ENCODE measurements at regions not wholly inside any gene's neighbourhood (a gene's known extent, or its start where the extent isn't known, plus 50 kb on each side); places are given as distances from the start of the nearest gene placed in this dataset.
"Not testable (repeated sequence)": the region's sequence is repeated elsewhere in the genome, so short reads cannot be mapped to it uniquely, and the experiment has no call there.

DNA sequence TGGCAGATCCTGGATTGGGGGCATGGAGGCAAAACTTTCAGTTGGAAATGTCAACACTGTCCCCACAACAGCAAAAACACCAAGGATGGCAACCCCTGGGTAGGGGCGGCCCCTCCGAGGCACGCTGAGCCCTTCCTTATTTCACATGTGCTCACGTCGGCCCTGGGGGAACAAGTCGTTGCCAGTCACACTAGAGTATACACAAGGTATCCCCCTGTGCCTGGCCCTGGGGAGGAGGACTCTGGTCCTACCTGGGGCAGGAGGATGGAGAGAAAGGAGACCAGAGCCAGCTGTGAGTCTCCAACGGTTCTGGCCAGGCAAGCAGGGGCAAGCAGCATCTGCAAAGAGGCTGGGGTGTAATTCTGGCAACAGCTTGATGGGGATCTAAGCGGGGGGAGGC, 126.9 kb upstream of the FOXD4L5 start:
- Mint-ChIP-seq H3K9me3 (ENCODE audit: low read depth) (peaks cover 54% of the 10 kb centered on the region), H3K27me3 (ENCODE audit: low read depth) (no peaks in the 10 kb centered on the region), H3K36me3 (ENCODE audit: low read depth) (peaks cover 3% of the 10 kb centered on the region)

DNA sequence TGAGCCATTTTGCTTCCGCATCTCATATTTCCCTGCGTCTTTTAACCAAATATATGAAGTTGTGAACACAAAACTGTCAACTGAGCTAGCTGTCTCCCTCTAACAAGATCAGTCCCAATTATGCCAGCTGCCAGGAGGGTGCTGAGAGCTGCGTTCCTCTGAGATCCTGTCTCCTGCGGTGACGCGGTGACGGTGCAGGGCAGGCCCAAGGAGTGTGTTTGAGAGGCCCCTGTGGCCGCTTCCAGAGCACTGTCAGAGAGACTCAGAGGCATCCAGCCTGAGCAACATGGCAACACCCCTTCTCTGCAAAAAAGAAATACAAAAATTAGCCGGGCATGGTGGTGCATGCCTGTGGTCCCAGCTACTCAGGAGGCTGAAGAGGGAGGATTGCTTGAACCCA, 126.3 kb upstream of the FOXD4L5 start:
- Mint-ChIP-seq H3K36me3 (ENCODE audit: low read depth) (peaks cover 3% of the 10 kb centered on the region), H3K9me3 (ENCODE audit: low read depth) (peaks cover 54% of the 10 kb centered on the region), H3K4me3 (ENCODE audit: unreplicated experiment) (no peak overlapping the region), H3K27me3 (ENCODE audit: low read depth) (no peaks in the 10 kb centered on the region), H3K27ac (ENCODE audit: unreplicated experiment) (no peak overlapping the region), H3K4me1 (ENCODE audit: low read depth) (no peaks in the 10 kb centered on the region)
- TF ChIP-seq, protein P1, sequence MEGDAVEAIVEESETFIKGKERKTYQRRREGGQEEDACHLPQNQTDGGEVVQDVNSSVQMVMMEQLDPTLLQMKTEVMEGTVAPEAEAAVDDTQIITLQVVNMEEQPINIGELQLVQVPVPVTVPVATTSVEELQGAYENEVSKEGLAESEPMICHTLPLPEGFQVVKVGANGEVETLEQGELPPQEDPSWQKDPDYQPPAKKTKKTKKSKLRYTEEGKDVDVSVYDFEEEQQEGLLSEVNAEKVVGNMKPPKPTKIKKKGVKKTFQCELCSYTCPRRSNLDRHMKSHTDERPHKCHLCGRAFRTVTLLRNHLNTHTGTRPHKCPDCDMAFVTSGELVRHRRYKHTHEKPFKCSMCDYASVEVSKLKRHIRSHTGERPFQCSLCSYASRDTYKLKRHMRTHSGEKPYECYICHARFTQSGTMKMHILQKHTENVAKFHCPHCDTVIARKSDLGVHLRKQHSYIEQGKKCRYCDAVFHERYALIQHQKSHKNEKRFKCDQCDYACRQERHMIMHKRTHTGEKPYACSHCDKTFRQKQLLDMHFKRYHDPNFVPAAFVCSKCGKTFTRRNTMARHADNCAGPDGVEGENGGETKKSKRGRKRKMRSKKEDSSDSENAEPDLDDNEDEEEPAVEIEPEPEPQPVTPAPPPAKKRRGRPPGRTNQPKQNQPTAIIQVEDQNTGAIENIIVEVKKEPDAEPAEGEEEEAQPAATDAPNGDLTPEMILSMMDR (IDR thresholded peaks at IDR 0.05): no peak
- DNase-seq (ENCODE audit: low spot score): no peak

More for the DNA sequence above, 126.9 kb upstream of the FOXD4L5 start:
- Mint-ChIP-seq H3K4me1 (ENCODE audit: low read depth) (no peaks in the 10 kb centered on the region), H3K27ac (ENCODE audit: unreplicated experiment) (no peak overlapping the region), H3K4me3 (ENCODE audit: unreplicated experiment) (no peak overlapping the region)
- DNase-seq (ENCODE audit: low spot score): no peak
- TF ChIP-seq, protein P1 (IDR thresholded peaks at IDR 0.05): no peak

DNA sequence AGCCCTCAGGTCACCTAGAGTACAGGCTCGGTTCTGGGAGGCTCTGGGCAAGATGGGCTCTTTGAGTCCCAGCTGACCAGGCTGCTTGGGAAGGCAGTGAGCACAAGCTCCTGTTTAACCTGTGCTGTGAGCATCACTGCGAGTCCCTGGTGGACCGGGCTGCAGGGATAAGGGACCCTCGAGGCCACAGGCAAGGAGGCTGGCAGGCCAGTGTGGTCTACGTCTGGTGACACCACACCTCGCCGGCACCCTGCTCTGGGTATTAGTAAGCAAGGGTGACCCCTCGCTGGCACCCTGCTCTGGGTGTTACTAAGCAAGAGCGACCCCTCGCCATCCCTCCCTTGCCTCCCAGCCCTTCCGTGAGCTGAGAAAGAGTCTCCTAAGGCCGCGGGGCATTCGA, 125.9 kb upstream of the FOXD4L5 start:
- DNase-seq (ENCODE audit: low spot score): no peak
- no peaks in the 10 kb centered on the region for H3K4me1 Mint-ChIP-seq (ENCODE audit: low read depth)
- no peak overlapping the region for H3K27ac Mint-ChIP-seq (ENCODE audit: unreplicated experiment)
- peaks cover 3% of the 10 kb centered on the region for H3K36me3 Mint-ChIP-seq (ENCODE audit: low read depth)
- H3K27me3 Mint-ChIP-seq (ENCODE audit: low read depth): no peaks in the 10 kb centered on the region
- H3K4me3 Mint-ChIP-seq (ENCODE audit: unreplicated experiment): no peak overlapping the region
- TF ChIP-seq, protein P1 (IDR thresholded peaks at IDR 0.05): no peak
- H3K9me3 Mint-ChIP-seq (ENCODE audit: low read depth): peaks cover 58% of the 10 kb centered on the region

DNA sequence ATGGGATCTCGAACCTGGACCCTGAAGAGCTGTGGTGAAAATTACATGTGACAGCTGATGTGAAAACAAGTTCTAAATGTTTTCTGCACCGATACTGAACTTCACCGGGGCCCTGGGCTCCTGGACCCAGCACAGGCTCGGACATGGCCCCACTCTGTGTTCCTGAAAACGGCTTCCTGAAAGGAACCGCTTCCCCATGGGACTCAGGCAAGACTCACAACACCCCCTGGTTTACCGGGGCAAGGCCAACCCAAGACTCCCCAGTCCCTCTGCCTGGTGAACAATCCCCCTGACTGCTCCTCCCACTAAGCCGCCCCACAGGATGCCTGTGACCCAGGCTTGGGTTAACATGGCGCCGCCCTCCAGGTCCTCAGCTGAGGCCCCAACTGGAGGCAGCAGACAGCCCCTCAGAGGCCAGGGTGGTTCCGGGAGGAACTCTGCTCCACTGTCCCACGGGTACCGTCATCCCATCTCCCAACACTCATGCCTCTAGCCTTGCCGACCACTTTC, 124.5 kb upstream of the FOXD4L5 start:
- H3K4me1 Mint-ChIP-seq (ENCODE audit: low read depth): no peaks in the 10 kb centered on the region
- H3K27me3 Mint-ChIP-seq (ENCODE audit: low read depth): no peaks in the 10 kb centered on the region
- peaks cover 3% of the 10 kb centered on the region for H3K36me3 Mint-ChIP-seq (ENCODE audit: low read depth)
- H3K27ac Mint-ChIP-seq (ENCODE audit: unreplicated experiment): no peak overlapping the region
- DNase-seq (ENCODE audit: low spot score): no peak
- peaks cover 53% of the 10 kb centered on the region for H3K9me3 Mint-ChIP-seq (ENCODE audit: low read depth)
- no peak overlapping the region for H3K4me3 Mint-ChIP-seq (ENCODE audit: unreplicated experiment)
- TF ChIP-seq, protein P1 (IDR thresholded peaks at IDR 0.05): no peak

DNA sequence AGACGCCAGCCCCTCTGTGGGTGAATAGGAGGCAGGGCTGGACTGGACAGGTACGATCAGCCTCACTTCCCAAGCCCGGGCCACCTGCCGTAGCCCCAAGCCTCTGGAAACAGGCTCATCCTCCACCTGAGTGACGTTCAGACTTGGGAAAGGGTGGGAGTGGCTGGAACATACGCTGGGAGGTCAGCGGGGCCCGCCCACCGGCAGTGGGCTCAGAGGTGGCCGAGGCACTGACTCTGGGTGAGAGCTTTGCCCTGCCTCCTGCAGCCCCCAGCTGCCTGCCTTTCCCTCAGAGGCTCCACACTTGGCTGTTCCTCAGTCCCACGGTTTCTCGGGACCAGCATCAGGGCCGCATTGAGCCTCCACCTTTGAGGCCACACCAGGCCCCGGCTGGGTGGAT, 123.8 kb upstream of the FOXD4L5 start:
- H3K36me3 Mint-ChIP-seq (ENCODE audit: low read depth): not testable (repeated sequence)

DNA sequence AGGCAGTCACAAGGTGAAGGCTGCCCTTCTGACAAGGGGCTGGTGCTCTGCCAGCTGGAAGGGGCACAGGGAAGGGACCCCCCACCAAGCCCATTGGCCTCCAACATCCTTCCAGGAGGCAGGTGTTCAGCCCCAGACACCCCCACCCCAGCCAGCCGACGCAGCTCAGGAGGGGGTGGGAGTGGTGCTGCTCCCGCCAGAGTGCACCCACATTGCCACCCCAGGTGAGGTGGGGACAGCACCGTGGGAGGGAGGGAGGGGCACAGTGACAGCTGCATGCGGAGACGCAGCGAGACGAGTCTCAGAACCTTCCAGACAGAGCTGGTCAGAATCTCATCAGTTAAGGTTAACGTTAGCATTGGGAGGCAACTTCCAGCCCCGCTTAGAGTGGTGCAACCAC, 121.6 kb upstream of the FOXD4L5 start:
- H3K9me3 Mint-ChIP-seq (ENCODE audit: low read depth): peaks cover 50% of the 10 kb centered on the region
- H3K27ac Mint-ChIP-seq (ENCODE audit: unreplicated experiment); H3K4me1 Mint-ChIP-seq (ENCODE audit: low read depth); H3K36me3 Mint-ChIP-seq (ENCODE audit: low read depth); H3K4me3 Mint-ChIP-seq (ENCODE audit: unreplicated experiment); DNase-seq (ENCODE audit: low spot score); H3K27me3 Mint-ChIP-seq (ENCODE audit: low read depth): not testable (repeated sequence)

More for the DNA sequence above, 123.8 kb upstream of the FOXD4L5 start:
- H3K9me3 Mint-ChIP-seq (ENCODE audit: low read depth): peaks cover 51% of the 10 kb centered on the region
- H3K4me1 Mint-ChIP-seq (ENCODE audit: low read depth); H3K4me3 Mint-ChIP-seq (ENCODE audit: unreplicated experiment); H3K27ac Mint-ChIP-seq (ENCODE audit: unreplicated experiment); DNase-seq (ENCODE audit: low spot score); H3K27me3 Mint-ChIP-seq (ENCODE audit: low read depth): not testable (repeated sequence)

DNA sequence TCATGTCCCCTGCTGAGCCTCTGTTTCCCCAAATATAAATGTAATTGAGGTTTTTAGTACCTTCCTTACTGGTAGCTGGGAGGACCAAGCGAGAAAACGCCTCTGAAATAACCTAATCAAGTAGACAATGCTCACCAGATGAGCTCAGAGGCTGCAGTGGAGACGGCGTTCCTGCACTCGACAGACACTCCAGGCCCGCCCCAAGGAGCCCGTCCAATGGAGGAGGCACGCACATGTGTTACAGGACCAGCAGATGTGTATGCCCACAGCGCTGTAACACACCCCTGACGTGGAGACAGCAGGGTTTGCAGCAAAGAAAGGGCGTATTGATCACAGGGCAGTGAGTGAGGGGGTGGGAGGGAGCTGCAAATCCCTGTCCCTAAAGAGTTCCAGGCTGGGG, 120.8 kb upstream of the FOXD4L5 start:
- H3K4me1 Mint-ChIP-seq (ENCODE audit: low read depth); H3K4me3 Mint-ChIP-seq (ENCODE audit: unreplicated experiment); H3K27me3 Mint-ChIP-seq (ENCODE audit: low read depth); H3K36me3 Mint-ChIP-seq (ENCODE audit: low read depth); H3K27ac Mint-ChIP-seq (ENCODE audit: unreplicated experiment); DNase-seq (ENCODE audit: low spot score): not testable (repeated sequence)
- H3K9me3 Mint-ChIP-seq (ENCODE audit: low read depth): peaks cover 44% of the 10 kb centered on the region
